CD1c-positive myeloid dendritic cell (primary cell): ENCODE measurements at regions not wholly inside any gene's neighbourhood (a gene's known extent, or its start where the extent isn't known, plus 50 kb on each side); places are given as distances from the start of the nearest gene placed in this dataset.
"Not testable (repeated sequence)": the region's sequence is repeated elsewhere in the genome, so short reads cannot be mapped to it uniquely, and the experiment has no call there.

Source experiments
- DNase-seq: peaks from one replicate; pipeline ENCODE4 v3.0.0-alpha.2; 2016; ENCODE audit errors: extremely low spot score

GRCh38 chr13:37295573-37295972 lies 190.1 kb upstream of the CSNK1A1L start:
- DNase-seq, result no peak

GRCh38 chr13:37295071-37295470 lies 189.6 kb upstream of the CSNK1A1L start:
- no peak for DNase-seq

- DNase-seq, result no peak
Measured at GRCh38 chr13:37294472-37294871, 189.0 kb upstream of the CSNK1A1L start.

GRCh38 chr13:37293295-37293694 lies 187.8 kb upstream of the CSNK1A1L start:
- no peak for DNase-seq

GRCh38 chr13:37290716-37291505 lies 185.4 kb upstream of the CSNK1A1L start:
- no peak for DNase-seq

GRCh38 chr13:37289212-37289935 lies 183.9 kb upstream of the CSNK1A1L start:
- DNase-seq, result no peak

GRCh38 chr13:37288057-37288720 lies 182.7 kb upstream of the CSNK1A1L start:
- no peak for DNase-seq

GRCh38 chr13:37280231-37280630 lies 174.8 kb upstream of the CSNK1A1L start:
- DNase-seq, result not testable (repeated sequence)

- no peak for DNase-seq
Measured at GRCh38 chr13:37277435-37278144, 172.1 kb upstream of the CSNK1A1L start.

- DNase-seq, result no peak
Measured at GRCh38 chr13:37277007-37277406, 171.5 kb upstream of the CSNK1A1L start.

- no peak for DNase-seq
Measured at GRCh38 chr13:37274569-37275497, 169.4 kb upstream of the CSNK1A1L start.

- no peak for DNase-seq
Measured at GRCh38 chr13:37273836-37274235, 168.4 kb upstream of the CSNK1A1L start.

- DNase-seq, result no peak
Measured at GRCh38 chr13:37270226-37271001, 164.9 kb upstream of the CSNK1A1L start.

GRCh38 chr13:37263871-37264270 lies 158.4 kb upstream of the CSNK1A1L start:
- no peak for DNase-seq

GRCh38 chr13:37257706-37258105 lies 152.2 kb upstream of the CSNK1A1L start:
- no peak for DNase-seq

GRCh38 chr13:37257051-37257450 lies 151.6 kb upstream of the CSNK1A1L start:
- no peak for DNase-seq

GRCh38 chr13:37241786-37242185 lies 136.3 kb upstream of the CSNK1A1L start:
- DNase-seq, result no peak

- DNase-seq, result no peak
Measured at GRCh38 chr13:37230346-37230745, 124.9 kb upstream of the CSNK1A1L start.

GRCh38 chr13:37229931-37230330 lies 124.5 kb upstream of the CSNK1A1L start:
- DNase-seq, result no peak

GRCh38 chr13:37226971-37227370 lies 121.5 kb upstream of the CSNK1A1L start:
- no peak for DNase-seq
